HCT116 (cell line): ENCODE measurements at regions not wholly inside any gene's neighbourhood (a gene's known extent, or its start where the extent isn't known, plus 50 kb on each side); places are given as distances from the start of the nearest gene placed in this dataset.
"Not testable (repeated sequence)": the region's sequence is repeated elsewhere in the genome, so short reads cannot be mapped to it uniquely, and the experiment has no call there.

Source experiments
- ATAC-seq: fragments of 200-7000 bp; cut with Tn5 transposase; 2 replicates; pipeline ENCODE4 v1.9.1; 2020; ENCODE audit warnings: mild to moderate bottlenecking, moderate library complexity
- BruUV-seq: library from RNA; stranded (reverse); fragments of 400-500 nt; replicated peaks from 2 replicates; lab custom pipeline; 2021; lab: Mats Ljungman, UMichigan
- CTCF ChIA-PET: fragments of 300-600 bp; sonication (Branson Sonifier 250); formaldehyde crosslinking; loops from one replicate; lab custom pipeline; 2021; ENCODE audit warnings: antibody characterized with exemption; lab: Charles Lee
- POLR2A ChIA-PET: fragments of 300-600, 350-600 bp; sonication (Branson Sonifier 250); formaldehyde crosslinking; loops from one replicate; lab custom pipeline; 2021; ENCODE audit warnings: antibody characterized with exemption; lab: Charles Lee
- RAD21 ChIA-PET, 2 experiments: fragments of 300-600 bp; sonication (Branson Sonifier 250); formaldehyde crosslinking; loops; one replicate each; lab custom pipeline; 2023; ENCODE audit warnings: low total read pairs in 2 of 2; ENCODE audit not compliant: uncharacterized antibody in 2 of 2, unreplicated experiment in 2 of 2, low non-redundant PET in 1 of 2; lab: Charles Lee
- DNase-seq: peaks from one replicate; pipeline ENCODE4 v3.0.0-alpha.2; 2010; ENCODE audit warnings: low read depth, low spot score
- H2AFZ ChIP-seq: fragments of 200-600 bp; shearing (Covaris generic), sonication (generic); 2 replicates; pipeline ENCODE4 v1.6.1; 2017; ENCODE audit warnings: low read depth, mixed run types, mixed read lengths, antibody characterized with exemption, low read length; ENCODE audit not compliant: poor library complexity, severe bottlenecking
- H3K27ac ChIP-seq: 2 replicates; pipeline ENCODE4 v1.5.1; 2012; ENCODE audit warnings: low read depth, low read length
- H3K27me3 ChIP-seq: fragments of 200-600 bp; sonication (generic); 2 replicates; pipeline ENCODE4 v1.6.1; 2016; ENCODE audit warnings: mixed run types, low read length, mixed read lengths; ENCODE audit not compliant: insufficient read depth
- H3K36me3 ChIP-seq, 2 experiments: fragments of 200-500 bp in 1 of 2; fragments of 200-600 bp in 1 of 2; sonication (Bioruptor generic) in 1 of 2; sonication (generic) in 1 of 2; 2 replicates each; pipeline versions ENCODE4 v1.5.1 to v1.6.1; 2014 to 2016; ENCODE audit warnings: low read length in 2 of 2, inconsistent platforms in 1 of 2, mixed read lengths in 1 of 2, mixed run types in 1 of 2; ENCODE audit not compliant: insufficient read depth in 2 of 2, control insufficient read depth in 1 of 2
- H3K4me1 ChIP-seq, 2 experiments: fragments of 200-600 bp in 1 of 2; sonication (generic) in 1 of 2; 2 replicates each; pipeline versions ENCODE4 v1.5.1 to v1.6.1; 2012 to 2017; ENCODE audit warnings: low read length in 2 of 2, inconsistent platforms in 1 of 2, mild to moderate bottlenecking in 1 of 2, mixed read lengths in 1 of 2, mixed run types in 1 of 2, moderate library complexity in 1 of 2; ENCODE audit not compliant: insufficient read depth in 2 of 2, control insufficient read depth in 1 of 2
- H3K4me2 ChIP-seq: fragments of 200-600 bp; sonication (generic); 2 replicates; pipeline ENCODE4 v1.6.1; 2017; ENCODE audit warnings: mixed run types, low read length, mixed read lengths
- H3K4me3 ChIP-seq, 2 experiments: fragments of 200-600 bp in 1 of 2; sonication (generic) in 1 of 2; replicated peaks in 1 of 2; 2 replicates each; pipeline ENCODE4 v1.5.1; 2011 to 2016; ENCODE audit warnings: low read length in 2 of 2, control low read depth in 1 of 2, low read depth in 1 of 2, mild to moderate bottlenecking in 1 of 2, mixed read lengths in 1 of 2, mixed run types in 1 of 2
- H3K79me2 ChIP-seq: fragments of 200-600 bp; sonication (generic); 2 replicates; pipeline ENCODE4 v1.6.1; 2017; ENCODE audit warnings: mild to moderate bottlenecking, mixed run types, low read length, moderate library complexity, mixed read lengths; ENCODE audit not compliant: insufficient read depth
- H3K9ac ChIP-seq: fragments of 200-600 bp; sonication (generic); 2 replicates; pipeline ENCODE4 v1.6.1; 2016; ENCODE audit warnings: low read length, mixed read lengths
- H3K9me2 ChIP-seq: fragments of 200-600 bp; sonication (generic), shearing (Covaris generic); 2 replicates; pipeline ENCODE4 v1.6.1; 2017; ENCODE audit warnings: mixed run types, mild to moderate bottlenecking, moderate library complexity; ENCODE audit not compliant: insufficient read depth
- H3K9me3 ChIP-seq, 2 experiments: fragments of 200-500 bp in 1 of 2; fragments of 200-600 bp in 1 of 2; sonication (Bioruptor generic) in 1 of 2; sonication (generic) in 1 of 2; 2 replicates each; pipeline ENCODE4 v1.6.1; 2014 to 2017; ENCODE audit warnings: low read length in 2 of 2, mixed read lengths in 2 of 2, inconsistent platforms in 1 of 2, low read depth in 1 of 2, mild to moderate bottlenecking in 1 of 2, mixed run types in 1 of 2, moderate library complexity in 1 of 2; ENCODE audit not compliant: control insufficient read depth in 1 of 2, insufficient read depth in 1 of 2
- H4K20me1 ChIP-seq: fragments of 200-600 bp; sonication (generic), shearing (Covaris generic); 2 replicates; pipeline ENCODE4 v1.6.1; 2017; ENCODE audit warnings: mixed run types, mild to moderate bottlenecking, moderate library complexity; ENCODE audit not compliant: insufficient read depth
- ATF3 ChIP-seq: IDR thresholded peaks from 2 replicates; pipeline ENCODE4 v1.6.1; 2012
- CEBPB ChIP-seq: IDR thresholded peaks from 2 replicates; pipeline ENCODE4 v1.6.1; 2012; ENCODE audit warnings: low read depth
- EZH2phosphoT487 ChIP-seq: fragments of 200-600 bp; IDR thresholded peaks from 2 replicates; pipeline ENCODE4 v1.6.1; 2018; ENCODE audit warnings: antibody characterized with exemption, borderline replicate concordance
- MAX ChIP-seq: IDR thresholded peaks from 2 replicates; pipeline ENCODE4 v1.6.1; 2012
- RAD21 ChIP-seq: IDR thresholded peaks from 2 replicates; pipeline ENCODE4 v1.6.1; 2012; ENCODE audit warnings: low read depth, mild to moderate bottlenecking
- TCF7L2 ChIP-seq: IDR thresholded peaks from 2 replicates; pipeline ENCODE4 v1.7.0; 2011; ENCODE audit warnings: borderline replicate concordance, inconsistent platforms; ENCODE audit not compliant: insufficient read depth, insufficient read length; ENCODE audit errors: extremely low read depth
- ZBTB33 ChIP-seq: IDR thresholded peaks from 2 replicates; pipeline ENCODE4 v1.6.1; 2011; ENCODE audit warnings: mild to moderate bottlenecking, low read length, moderate library complexity; ENCODE audit not compliant: insufficient replicate concordance; ENCODE audit errors: extremely low read depth
- intact Hi-C: fragments of 100-400 bp; cut with micrococcal nuclease; formaldehyde crosslinking; loops from 2 replicates; pipeline ENCODE4 v1.10.0; 2022

GRCh38 chrX:65300104-65300809 lies 234.3 kb downstream of the LAS1L start:
- no peak overlapping the region for H3K9ac ChIP-seq
- ATAC-seq = no peak

GRCh38 chrX:65282905-65283304 lies 251.7 kb downstream of the LAS1L start:
- DNase-seq, H4K20me1 ChIP-seq, H2AFZ ChIP-seq, H3K4me2 ChIP-seq, H3K9me3 ChIP-seq, ATAC-seq, intact Hi-C loops, H3K4me3 ChIP-seq, BruUV-seq, H3K36me3 ChIP-seq, H3K27me3 ChIP-seq, H3K4me1 ChIP-seq, CTCF ChIA-PET, H3K9me2 ChIP-seq, H3K9ac ChIP-seq, H3K79me2 ChIP-seq, POLR2A ChIA-PET, H3K27ac ChIP-seq, RAD21 ChIA-PET: not testable (repeated sequence)

More at GRCh38 chrX:65300104-65300809, 234.3 kb downstream of the LAS1L start:
- intact Hi-C loops = no loop called here
- Histone ChIP-seq H3K36me3 (no peaks in the 10 kb centered on the region), H3K27me3 (no peaks in the 10 kb centered on the region), H3K9me3 (no peaks in the 10 kb centered on the region), H3K79me2 (no peaks in the 10 kb centered on the region), H4K20me1 (no peaks in the 10 kb centered on the region), H3K4me2 (no peak overlapping the region), H3K4me3 (no peak overlapping the region), H3K9me2 (no peaks in the 10 kb centered on the region), H2AFZ (no peak overlapping the region), H3K4me1 (no peaks in the 10 kb centered on the region), H3K27ac (no peak overlapping the region)
- TF ChIP-seq TCF7L2 (no peak), CEBPB (no peak), ATF3 (no peak), RAD21 (no peak), EZH2phosphoT487 (no peak), ZBTB33 (no peak), MAX (no peak)
- POLR2A ChIA-PET = no interaction called here
- no peak for DNase-seq
- no TSS peak for BruUV-seq
- CTCF ChIA-PET = no interaction called here
- RAD21 ChIA-PET = no interaction called here
